Keratinocyte (primary cell): ENCODE measurements at regions not wholly inside any gene's neighbourhood (a gene's known extent, or its start where the extent isn't known, plus 50 kb on each side); places are given as distances from the start of the nearest gene placed in this dataset.

Experiments
- DNase-seq: peaks from one replicate; pipeline ENCODE4 v3.0.0-alpha.2; 2011; ENCODE audit warnings: low read depth, missing footprints, low spot score
- FAIRE-seq: peaks from 2 replicates; lab custom pipeline; 2011; peaks lifted over from hg19 to GRCh38; lab: Jason Lieb, UNC
- H2AFZ ChIP-seq: 2 replicates; pipeline ENCODE4 v1.6.0; 2012; ENCODE audit warnings: low read length, control low read depth, inconsistent platforms; ENCODE audit not compliant: control insufficient read depth
- H3K27ac ChIP-seq: 2 replicates; pipeline ENCODE4 v1.5.1; 2011; ENCODE audit warnings: low read length; ENCODE audit not compliant: control insufficient read depth, insufficient read depth
- H3K27me3 ChIP-seq: 3 replicates; pipeline ENCODE4 v1.6.0; 2011; ENCODE audit warnings: low read length; ENCODE audit not compliant: control insufficient read depth, insufficient read depth; ENCODE audit errors: extremely low read depth
- H3K36me3 ChIP-seq, 2 experiments: 2 replicates in 1 of 2; 3 replicates in 1 of 2; pipeline ENCODE4 v1.5.1; 2011; ENCODE audit warnings: low read length in 2 of 2, mild to moderate bottlenecking in 1 of 2; ENCODE audit not compliant: control insufficient read depth in 2 of 2, insufficient read depth in 2 of 2; ENCODE audit errors: extremely low read depth in 1 of 2
- H3K4me1 ChIP-seq: 3 replicates; pipeline ENCODE4 v1.5.1; 2011; ENCODE audit warnings: low read length; ENCODE audit not compliant: control insufficient read depth, insufficient read depth; ENCODE audit errors: extremely low read depth
- H3K4me2 ChIP-seq: 3 replicates; pipeline ENCODE4 v1.6.0; 2011; ENCODE audit warnings: low read depth, low read length; ENCODE audit not compliant: control insufficient read depth, insufficient read depth; ENCODE audit errors: extremely low read depth
- H3K4me3 ChIP-seq, 3 experiments: fragments of 200-600 bp in 1 of 3; sonication (generic) in 1 of 3; 2 replicates in 2 of 3; 3 replicates in 1 of 3; pipeline ENCODE4 v1.5.1; 2011 to 2016; ENCODE audit warnings: low read length in 3 of 3, mild to moderate bottlenecking in 3 of 3, control low read depth in 2 of 3, inconsistent platforms in 1 of 3, low read depth in 1 of 3, mixed read lengths in 1 of 3, mixed run types in 1 of 3, moderate library complexity in 1 of 3; ENCODE audit not compliant: control insufficient read depth in 2 of 3, insufficient read depth in 2 of 3; ENCODE audit errors: extremely low read depth in 1 of 3
- H3K79me2 ChIP-seq: 2 replicates; pipeline ENCODE4 v1.6.0; 2012; ENCODE audit warnings: low read length; ENCODE audit not compliant: control insufficient read depth, insufficient read depth
- H3K9ac ChIP-seq: 3 replicates; pipeline ENCODE4 v1.6.0; 2011; ENCODE audit warnings: low read length; ENCODE audit not compliant: control insufficient read depth, insufficient read depth; ENCODE audit errors: extremely low read depth
- H3K9me1 ChIP-seq: 3 replicates; pipeline ENCODE4 v1.6.0; 2011; ENCODE audit warnings: low read length; ENCODE audit not compliant: control insufficient read depth, insufficient read depth; ENCODE audit errors: extremely low read depth
- H3K9me3 ChIP-seq: 2 replicates; pipeline ENCODE4 v1.5.1; 2012; ENCODE audit warnings: low read depth, low read length; ENCODE audit not compliant: control insufficient read depth
- H4K20me1 ChIP-seq: 3 replicates; pipeline ENCODE4 v1.6.0; 2011; ENCODE audit warnings: low read length; ENCODE audit not compliant: control insufficient read depth, insufficient read depth; ENCODE audit errors: extremely low read depth
- EZH2 ChIP-seq: IDR thresholded peaks from one replicate; pipeline ENCODE4 v1.6.1; 2012; ENCODE audit warnings: inconsistent platforms, mild to moderate bottlenecking, low read length, moderate library complexity
- dilution Hi-C: fragments of 300-500 bp; cut with MboI; formaldehyde crosslinking; loops from one replicate; pipeline ENCODE4 v1.7.0; 2020; ENCODE audit warnings: low sequenced_read_pairs; ENCODE audit not compliant: extremely low pct_ligation_motif_present
- TF ChIP-seq, protein P1 (sequence below), 3 experiments: IDR thresholded peaks in 1 of 3; conservative IDR thresholded peaks in 1 of 3; optimal IDR thresholded peaks in 1 of 3; 2 replicates in 2 of 3; 3 replicates in 1 of 3; pipeline versions ENCODE3 to v1.5.1; 2011; ENCODE audit warnings: low read length in 3 of 3, mild to moderate bottlenecking in 3 of 3, moderate library complexity in 2 of 3, control low read depth in 1 of 3, inconsistent platforms in 1 of 3; ENCODE audit not compliant: insufficient read depth in 2 of 3; ENCODE audit errors: extremely low read depth in 1 of 3

DNA sequence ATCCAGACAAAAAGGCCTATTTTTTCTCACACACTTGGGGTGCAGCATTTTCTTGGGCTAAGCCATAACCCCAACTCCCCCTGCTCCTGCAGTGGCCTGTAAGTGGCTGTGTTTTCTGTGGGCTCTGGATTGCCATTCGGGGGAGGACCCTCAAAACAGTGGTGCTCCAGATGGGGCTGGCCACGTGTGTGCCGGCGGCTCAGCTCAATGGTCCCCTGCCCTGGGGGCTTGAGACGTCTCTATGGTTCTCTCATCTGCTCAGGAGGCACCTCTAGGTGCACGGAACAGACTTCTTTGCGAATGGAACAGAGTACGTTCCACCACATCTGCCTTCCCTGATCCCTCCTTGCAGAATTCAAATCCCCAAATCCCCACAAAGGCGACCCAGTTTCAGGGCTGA lies 250.0 kb upstream of the SHH start:
- TF ChIP-seq EZH2 = no peak
- TF ChIP-seq, protein P1, sequence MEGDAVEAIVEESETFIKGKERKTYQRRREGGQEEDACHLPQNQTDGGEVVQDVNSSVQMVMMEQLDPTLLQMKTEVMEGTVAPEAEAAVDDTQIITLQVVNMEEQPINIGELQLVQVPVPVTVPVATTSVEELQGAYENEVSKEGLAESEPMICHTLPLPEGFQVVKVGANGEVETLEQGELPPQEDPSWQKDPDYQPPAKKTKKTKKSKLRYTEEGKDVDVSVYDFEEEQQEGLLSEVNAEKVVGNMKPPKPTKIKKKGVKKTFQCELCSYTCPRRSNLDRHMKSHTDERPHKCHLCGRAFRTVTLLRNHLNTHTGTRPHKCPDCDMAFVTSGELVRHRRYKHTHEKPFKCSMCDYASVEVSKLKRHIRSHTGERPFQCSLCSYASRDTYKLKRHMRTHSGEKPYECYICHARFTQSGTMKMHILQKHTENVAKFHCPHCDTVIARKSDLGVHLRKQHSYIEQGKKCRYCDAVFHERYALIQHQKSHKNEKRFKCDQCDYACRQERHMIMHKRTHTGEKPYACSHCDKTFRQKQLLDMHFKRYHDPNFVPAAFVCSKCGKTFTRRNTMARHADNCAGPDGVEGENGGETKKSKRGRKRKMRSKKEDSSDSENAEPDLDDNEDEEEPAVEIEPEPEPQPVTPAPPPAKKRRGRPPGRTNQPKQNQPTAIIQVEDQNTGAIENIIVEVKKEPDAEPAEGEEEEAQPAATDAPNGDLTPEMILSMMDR (optimal IDR thresholded peaks at IDR 0.05 in 1 of 3, IDR thresholded peaks at IDR 0.05 in 1 of 3, conservative IDR thresholded peaks at IDR 0.05 in 1 of 3; ENCODE audit: extremely low read depth in 1 of 3, insufficient read depth in 2 of 3, low read length in 3 of 3) = no peak
- no peak for DNase-seq

DNA sequence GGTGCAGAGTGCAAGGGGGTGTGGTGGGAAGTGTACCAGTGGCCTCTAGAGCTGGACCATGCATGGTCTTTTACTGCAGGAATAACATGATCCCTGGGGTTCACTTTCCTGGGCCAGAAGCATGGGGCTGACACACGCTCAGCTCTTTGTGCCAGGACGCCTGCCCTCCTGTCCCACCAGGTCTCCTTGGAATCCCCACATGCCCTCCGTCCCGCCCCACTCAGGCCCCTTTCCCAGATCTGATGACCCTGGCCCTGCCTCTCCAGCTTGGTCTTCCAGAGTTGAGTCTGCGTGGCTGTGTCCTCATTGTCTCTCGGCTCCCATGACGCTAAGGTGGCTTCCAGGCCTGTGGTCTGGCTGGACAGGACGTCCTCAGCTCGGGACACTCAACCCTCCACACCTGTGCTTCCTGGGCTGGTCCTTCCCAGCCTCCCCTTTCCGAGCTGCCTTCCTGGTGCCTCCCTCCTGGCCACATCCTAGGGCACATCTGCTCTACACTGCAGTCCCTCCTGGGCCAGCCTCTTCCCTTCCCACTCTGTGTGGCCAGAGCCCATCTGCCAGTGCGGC lies 249.5 kb upstream of the SHH start:
- no peaks in the 10 kb centered on the region for H3K9me1 ChIP-seq
- FAIRE-seq = no peak
- H3K36me3 ChIP-seq = no peaks in the 10 kb centered on the region
- no peaks in the 10 kb centered on the region for H3K4me1 ChIP-seq
- no peaks in the 10 kb centered on the region for H3K27me3 ChIP-seq
- H3K9ac ChIP-seq = no peak overlapping the region
- H3K27ac ChIP-seq = no peak overlapping the region
- peaks cover 20% of the 10 kb centered on the region for H3K9me3 ChIP-seq
- no peaks in the 10 kb centered on the region for H4K20me1 ChIP-seq
- no peaks in the 10 kb centered on the region for H3K79me2 ChIP-seq
- DNase-seq = no peak
- TF ChIP-seq, protein P1 (optimal IDR thresholded peaks at IDR 0.05 in 1 of 3, IDR thresholded peaks at IDR 0.05 in 1 of 3, conservative IDR thresholded peaks at IDR 0.05 in 1 of 3; ENCODE audit: extremely low read depth in 1 of 3, insufficient read depth in 2 of 3, low read length in 3 of 3) = no peak
- TF ChIP-seq EZH2 = no peak
- no peak overlapping the region for H3K4me2 ChIP-seq
- H2AFZ ChIP-seq = no peak overlapping the region
- dilution Hi-C loops = no loop called here
- H3K4me3 ChIP-seq = no peak overlapping the region

More for the DNA sequence above, 250.0 kb upstream of the SHH start:
- Histone ChIP-seq H3K4me3 (no peak overlapping the region), H4K20me1 (no peaks in the 10 kb centered on the region), H3K4me1 (no peaks in the 10 kb centered on the region), H3K9me1 (no peaks in the 10 kb centered on the region), H2AFZ (no peak overlapping the region), H3K9me3 (peaks cover 21% of the 10 kb centered on the region), H3K4me2 (no peak overlapping the region), H3K36me3 (no peaks in the 10 kb centered on the region), H3K27ac (no peak overlapping the region), H3K9ac (no peak overlapping the region), H3K79me2 (no peaks in the 10 kb centered on the region), H3K27me3 (no peaks in the 10 kb centered on the region)
- dilution Hi-C loops = no loop called here
- no peak for FAIRE-seq
